Ovary (tissue), 7 donors: ENCODE measurements at regions not wholly inside any gene's neighbourhood (a gene's known extent, or its start where the extent isn't known, plus 50 kb on each side); places are given as distances from the start of the nearest gene placed in this dataset.

Experiments
- DNase-seq, 5 donors: peaks; one replicate each; pipeline ENCODE4 v3.0.0-alpha.2; 2019 to 2020
- H3K27ac ChIP-seq, 2 donors: fragments of 200-600 bp; one replicate each; pipeline versions ENCODE4 v1.5.1 to v1.8.0; 2019 to 2022
- H3K27me3 ChIP-seq: fragments of 200-600 bp; one replicate; pipeline ENCODE4 v1.8.0; 2022
- H3K36me3 ChIP-seq: fragments of 200-600 bp; sonication (generic); one replicate; pipeline ENCODE4 v1.5.1; 2019
- H3K4me1 ChIP-seq: one replicate; pipeline ENCODE4 v1.8.1; 2013; ENCODE audit warnings: mild to moderate bottlenecking, moderate library complexity; ENCODE audit not compliant: insufficient read depth
- H3K4me3 ChIP-seq: fragments of 200-600 bp; sonication (generic); one replicate; pipeline ENCODE4 v1.5.1; 2017
- H3K9me3 ChIP-seq, 2 donors: fragments of 200-600 bp in 1 of 2; sonication (generic) in 1 of 2; one replicate each; pipeline versions ENCODE4 v1.5.1 to v1.8.1; 2013 to 2019; ENCODE audit warnings: mild to moderate bottlenecking in 1 of 2, moderate library complexity in 1 of 2
- CTCF ChIP-seq, 3 donors: fragments of 450-650 bp in 2 of 3; fragments of 200-600 bp in 1 of 3; IDR thresholded peaks; one replicate each; pipeline versions ENCODE4 v1.5.1 to v1.8.0; 2016 to 2022; ENCODE audit warnings: antibody characterized with exemption in 3 of 3, mild to moderate bottlenecking in 1 of 3
- EP300 ChIP-seq: sonication (generic); formaldehyde crosslinking; IDR thresholded peaks from one replicate; pipeline ENCODE4 v1.6.1; 2017; ENCODE audit warnings: antibody characterized with exemption
- POLR2A ChIP-seq: fragments of 450-650 bp; IDR thresholded peaks from one replicate; pipeline ENCODE4 v1.6.1; 2017; ENCODE audit warnings: antibody characterized with exemption, mild to moderate bottlenecking, moderate library complexity
- WGBS, 3 donors: extraction: QIAGEN DNeasy Blood & Tissue Kit in 1 of 3; methylation state at CpG; one replicate each; pipeline versions ENCODE4 v1.1.5 to v1.1.7; 2013 to 2017; 5-methylcytosine and 5-hydroxymethylcytosine counted together
- intact Hi-C, 4 donors: fragments of 100-400 bp; cut with DNase I; formaldehyde crosslinking; loops; one replicate each; pipeline versions ENCODE4 v1.11.0 to v1.15.1; 2022 to 2023
- donor health status: DM: no; HTN: no; CAD: no; lungs with moderate emphysema.
- donor health status: DM: no; HTN: no; CAD: no.
- donor health status: Bipolar disorder and iron deficiency.
- donor health status: DM: no; HTN: no; CAD: no.
- donor health status: DM: yes; HTN: yes; CAD: no.

DNA sequence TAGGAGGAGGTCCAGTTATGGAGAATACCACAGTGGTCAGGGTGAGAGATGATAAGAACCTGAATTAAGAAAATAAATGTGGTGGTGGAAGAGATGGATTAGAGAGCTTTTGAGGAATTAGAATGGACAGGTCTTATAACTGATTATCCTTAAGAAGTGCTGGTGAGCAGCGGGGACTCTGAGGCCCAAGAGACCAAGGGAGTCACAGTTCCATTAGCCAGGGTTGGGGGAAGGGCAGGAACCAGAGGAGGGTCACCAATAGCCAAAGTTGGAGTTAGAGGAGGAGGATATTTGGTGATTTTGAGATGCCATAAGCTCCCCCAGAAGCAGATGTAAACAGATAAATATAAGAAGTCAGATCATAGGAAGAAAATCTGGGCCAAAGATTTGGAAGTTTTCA lies 87.1 kb upstream of the PAK5 start:
- 71 to 86% (median 81%) methylated on average over 1 of the region's 1 CpG for WGBS, 3 donors
- H3K4me3 ChIP-seq: no peak overlapping the region
- H3K4me1 ChIP-seq: no peaks in the 10 kb centered on the region
- H3K27me3 ChIP-seq: no peaks in the 10 kb centered on the region
- no peak for DNase-seq
- H3K27ac ChIP-seq: no peak overlapping the region
- H3K36me3 ChIP-seq: no peaks in the 10 kb centered on the region
- intact Hi-C loops: no loop called here
- H3K9me3 ChIP-seq: no peaks in the 10 kb centered on the region
- no peak for TF ChIP-seq CTCF (IDR thresholded peaks at IDR 0.05)
- TF ChIP-seq POLR2A: no peak
- no peak for TF ChIP-seq EP300

DNA sequence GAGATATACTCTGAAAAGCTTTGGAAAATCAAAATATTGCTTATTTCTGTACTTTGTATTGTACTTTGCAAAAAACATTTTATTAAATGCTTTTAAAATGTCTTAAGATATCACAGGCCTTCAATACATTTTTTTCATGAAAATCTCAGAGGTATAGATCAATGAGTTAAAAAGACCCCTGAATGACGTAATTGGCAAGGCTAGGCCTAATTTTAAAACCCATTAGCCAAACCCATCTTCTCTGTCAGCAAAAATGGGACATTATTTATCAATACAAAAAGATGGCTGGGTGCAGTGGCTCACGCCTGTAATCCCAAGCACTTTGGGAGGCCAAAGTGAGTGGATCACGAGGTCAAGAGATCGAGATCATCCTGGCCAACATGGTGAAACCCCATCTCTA lies 84.8 kb upstream of the PAK5 start:
- Histone ChIP-seq H3K4me1 (no peaks in the 10 kb centered on the region), H3K4me3 (no peak overlapping the region), H3K27ac (no peak overlapping the region), H3K9me3 (no peaks in the 10 kb centered on the region), H3K36me3 (no peaks in the 10 kb centered on the region), H3K27me3 (no peaks in the 10 kb centered on the region)
- intact Hi-C loops: no loop called here
- WGBS, 3 donors: 84 to 90% (median 90%) methylated on average over 4 of the region's 4 CpGs
- no peak for TF ChIP-seq CTCF (IDR thresholded peaks at IDR 0.05)
- no peak for TF ChIP-seq EP300
- no peak for TF ChIP-seq POLR2A
- DNase-seq: no peak

DNA sequence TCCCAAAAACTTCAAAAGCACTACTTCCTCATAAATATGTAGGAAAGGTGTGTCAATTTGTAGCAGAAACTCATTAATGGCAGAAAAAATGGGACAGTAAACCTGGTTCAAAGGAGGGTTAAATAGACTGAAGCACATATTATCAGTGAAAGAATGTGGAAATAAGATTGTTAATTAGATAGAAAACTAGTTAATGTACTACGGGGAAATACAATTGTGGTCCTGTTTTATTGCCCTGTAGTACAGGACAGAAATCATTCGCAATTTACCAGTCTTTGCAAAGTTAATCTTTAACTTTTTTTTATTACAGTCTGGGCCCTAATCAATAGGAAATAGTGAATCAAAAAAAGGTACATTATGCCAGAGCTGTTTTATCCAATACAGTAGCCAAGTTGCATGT lies 82.0 kb upstream of the PAK5 start:
- H3K27me3 ChIP-seq: no peaks in the 10 kb centered on the region
- no peak for DNase-seq
- 76 to 84% (median 83%) methylated on average over 2 of the region's 2 CpGs for WGBS, 3 donors
- H3K4me1 ChIP-seq: no peaks in the 10 kb centered on the region
- intact Hi-C loops: no loop called here
- no peaks in the 10 kb centered on the region for H3K36me3 ChIP-seq
- H3K27ac ChIP-seq: no peak overlapping the region
- H3K4me3 ChIP-seq: no peak overlapping the region
- no peaks in the 10 kb centered on the region for H3K9me3 ChIP-seq
- TF ChIP-seq CTCF (IDR thresholded peaks at IDR 0.05): no peak
- no peak for TF ChIP-seq POLR2A
- TF ChIP-seq EP300: no peak

DNA sequence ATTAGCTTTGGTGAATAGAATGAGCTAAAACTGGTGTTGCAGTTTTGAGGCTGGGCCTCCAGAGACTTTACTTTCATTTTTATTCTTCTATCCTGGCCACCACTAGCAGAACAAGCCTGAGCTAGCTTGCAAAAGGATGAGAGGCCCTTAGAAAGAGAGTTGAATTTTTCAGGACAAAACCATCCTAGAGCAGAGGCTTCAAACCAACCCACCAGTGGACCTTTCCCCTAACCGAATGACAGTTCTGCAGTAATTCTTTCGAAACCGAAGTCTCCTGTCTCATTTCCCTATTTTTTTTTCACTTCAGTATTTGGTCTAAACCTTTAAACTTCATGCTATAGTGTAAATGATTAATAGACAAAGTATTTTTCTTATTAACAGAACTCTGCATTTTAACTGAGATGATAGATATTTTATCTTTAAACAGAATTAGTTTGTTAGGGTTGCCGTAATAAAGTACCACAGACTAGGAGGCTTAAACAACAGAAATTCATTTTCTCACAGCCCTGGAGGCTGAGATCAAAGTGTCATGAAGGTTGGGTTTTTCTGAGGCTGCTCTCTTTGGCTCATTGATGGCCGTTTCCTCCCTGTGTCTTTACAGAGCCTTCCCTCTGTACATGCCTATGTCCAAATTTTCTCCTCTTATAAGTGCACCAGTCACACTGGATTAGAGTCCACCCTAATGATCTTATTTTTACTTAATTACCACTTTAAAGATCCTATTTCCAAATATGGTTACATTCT lies 80.6 kb upstream of the PAK5 start:
- intact Hi-C loops: no loop called here
- Histone ChIP-seq H3K27ac (no peak overlapping the region), H3K4me3 (no peak overlapping the region), H3K9me3 (no peaks in the 10 kb centered on the region), H3K4me1 (no peaks in the 10 kb centered on the region), H3K27me3 (no peaks in the 10 kb centered on the region), H3K36me3 (no peaks in the 10 kb centered on the region)
- TF ChIP-seq POLR2A (no peak), CTCF (IDR thresholded peaks at IDR 0.05) (no peak), EP300 (no peak)
- 80 to 87% (median 83%) methylated on average over 5 of the region's 5 CpGs for WGBS, 3 donors
- no peak for DNase-seq
